ENCODE measurements at regions not wholly inside any gene's neighbourhood (a gene's known extent, or its start where the extent isn't known, plus 50 kb on each side); places are given as distances from the start of the nearest gene placed in this dataset.

DNA sequence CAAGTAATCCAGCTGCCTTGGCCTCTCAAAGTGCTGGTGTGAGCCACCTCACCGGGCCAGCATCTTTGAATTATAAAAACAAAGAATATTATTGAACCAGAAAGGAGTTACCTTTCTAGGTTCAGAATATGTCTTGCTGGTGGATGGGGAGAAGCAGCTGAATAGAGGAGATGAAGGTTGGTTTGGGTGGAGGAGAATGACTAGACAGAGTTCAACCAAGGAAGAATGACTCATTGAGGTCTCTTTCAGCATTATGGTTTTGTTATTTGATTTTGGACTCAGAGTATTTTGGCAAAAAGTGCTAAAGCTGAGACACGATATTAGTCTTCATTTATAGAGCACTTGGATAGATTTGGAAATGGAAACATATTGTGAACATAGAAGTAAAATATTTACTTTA lies 75.2 kb upstream of the MPDZ start:
- WGBS (ENCODE audit: extremely low coverage, insufficient read length, low lambda C conversion rate), result no CpG with 5 or more reads among the region's 2 CpGs
- H2BK120ac ChIP-seq (ENCODE audit: low read depth, low read length, poor library complexity, severe bottlenecking), result no peak overlapping the region
- H3T11ph ChIP-seq (ENCODE audit: low read length), result no peak overlapping the region
- no peak overlapping the region for H3K9ac ChIP-seq (ENCODE audit: extremely low read depth, insufficient read length, low read length)
- H4K20me1 ChIP-seq (ENCODE audit: control insufficient read depth, insufficient read depth, insufficient read length), result no peaks in the 10 kb centered on the region
- no peak overlapping the region for H3K27ac Mint-ChIP-seq
- no peak overlapping the region for H3K4ac ChIP-seq (ENCODE audit: low read depth, low read length)
- H3K23ac ChIP-seq (ENCODE audit: insufficient read length, low read depth, low read length), result no peak overlapping the region
- no peaks in the 10 kb centered on the region for H3K27me3 ChIP-seq (ENCODE audit: insufficient read depth, low read length)
- H3K27ac ChIP-seq (ENCODE audit: insufficient read length, low read depth, low read length), result no peak overlapping the region
- no peak overlapping the region for H3K18ac ChIP-seq (ENCODE audit: insufficient read length, low read depth, low read length)
- H3K79me2 ChIP-seq (ENCODE audit: insufficient read depth, low read length), result no peaks in the 10 kb centered on the region
- no peak overlapping the region for H2BK20ac ChIP-seq (ENCODE audit: low read depth, low read length, poor library complexity, severe bottlenecking)
- H2BK5ac ChIP-seq (ENCODE audit: insufficient read length, low read length), result no peak overlapping the region
- H2BK12ac ChIP-seq (ENCODE audit: insufficient read length, low read depth, low read length), result no peak overlapping the region
- no peak overlapping the region for H3K4me3 Mint-ChIP-seq
- H3K9me3 Mint-ChIP-seq, result no peaks in the 10 kb centered on the region
- H4K91ac ChIP-seq (ENCODE audit: insufficient read length, low read depth, low read length), result no peak overlapping the region
- H2AFZ ChIP-seq (ENCODE audit: low read length), result no peak overlapping the region
- H3K36me3 Mint-ChIP-seq (ENCODE audit: insufficient read depth in 1 of 3, low read depth in 3 of 3), result no peaks in the 10 kb centered on the region
- no peaks in the 10 kb centered on the region for H3K27me3 Mint-ChIP-seq (ENCODE audit: low read depth)
- no peak overlapping the region for H3K4me2 ChIP-seq (ENCODE audit: insufficient read depth, insufficient read length, low read length)
- H3K14ac ChIP-seq (ENCODE audit: insufficient read depth, low read length), result no peak overlapping the region
- no peaks in the 10 kb centered on the region for H3K23me2 ChIP-seq (ENCODE audit: insufficient read length, low read depth, low read length, poor library complexity, severe bottlenecking)
- no peak overlapping the region for H4K8ac ChIP-seq (replicated peaks; ENCODE audit: insufficient read length, low read depth, low read length)
- no peaks in the 10 kb centered on the region for H3K4me1 ChIP-seq (ENCODE audit: insufficient read depth, low read length)
- H3K4me1 Mint-ChIP-seq, result no peaks in the 10 kb centered on the region
- H3K56ac ChIP-seq (ENCODE audit: insufficient read length, low read depth, low read length), result no peak overlapping the region
- TF ChIP-seq, protein P1, sequence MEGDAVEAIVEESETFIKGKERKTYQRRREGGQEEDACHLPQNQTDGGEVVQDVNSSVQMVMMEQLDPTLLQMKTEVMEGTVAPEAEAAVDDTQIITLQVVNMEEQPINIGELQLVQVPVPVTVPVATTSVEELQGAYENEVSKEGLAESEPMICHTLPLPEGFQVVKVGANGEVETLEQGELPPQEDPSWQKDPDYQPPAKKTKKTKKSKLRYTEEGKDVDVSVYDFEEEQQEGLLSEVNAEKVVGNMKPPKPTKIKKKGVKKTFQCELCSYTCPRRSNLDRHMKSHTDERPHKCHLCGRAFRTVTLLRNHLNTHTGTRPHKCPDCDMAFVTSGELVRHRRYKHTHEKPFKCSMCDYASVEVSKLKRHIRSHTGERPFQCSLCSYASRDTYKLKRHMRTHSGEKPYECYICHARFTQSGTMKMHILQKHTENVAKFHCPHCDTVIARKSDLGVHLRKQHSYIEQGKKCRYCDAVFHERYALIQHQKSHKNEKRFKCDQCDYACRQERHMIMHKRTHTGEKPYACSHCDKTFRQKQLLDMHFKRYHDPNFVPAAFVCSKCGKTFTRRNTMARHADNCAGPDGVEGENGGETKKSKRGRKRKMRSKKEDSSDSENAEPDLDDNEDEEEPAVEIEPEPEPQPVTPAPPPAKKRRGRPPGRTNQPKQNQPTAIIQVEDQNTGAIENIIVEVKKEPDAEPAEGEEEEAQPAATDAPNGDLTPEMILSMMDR (conservative IDR thresholded peaks at IDR 0.05), result no peak
- H4K5ac ChIP-seq (ENCODE audit: insufficient read length, low read depth, low read length), result no peak overlapping the region
- no peak overlapping the region for H2AK5ac ChIP-seq (ENCODE audit: insufficient read length, low read length)
- no peak for DNase-seq
- H3K9me3 ChIP-seq (ENCODE audit: control insufficient read depth, low read depth, low read length), result no peaks in the 10 kb centered on the region
- H2BK15ac ChIP-seq (ENCODE audit: low read depth, low read length), result no peak overlapping the region
- no peaks in the 10 kb centered on the region for H3K79me1 ChIP-seq (ENCODE audit: insufficient read depth, low read depth, low read length, poor library complexity, severe bottlenecking)
